GM21360 (cell line): ENCODE measurements at regions not wholly inside any gene's neighbourhood (a gene's known extent, or its start where the extent isn't known, plus 50 kb on each side); places are given as distances from the start of the nearest gene placed in this dataset.
"Not testable (repeated sequence)": the region's sequence is repeated elsewhere in the genome, so short reads cannot be mapped to it uniquely, and the experiment has no call there.

Experiments used
- ATAC-seq: cut with Tn5 transposase; IDR thresholded peaks from one replicate; pipeline ENCODE4 v1.9.1; 2021; ENCODE audit warnings: mild to moderate bottlenecking, moderate library complexity; ENCODE audit not compliant: unreplicated experiment

GRCh38 chr2:81395746-81396145 lies 1091.2 kb upstream of the LRRTM1 start:
- ATAC-seq: no peak

GRCh38 chr2:81389203-81389602 lies 1084.7 kb upstream of the LRRTM1 start:
- no peak for ATAC-seq

GRCh38 chr2:81363800-81364199 lies 1059.2 kb upstream of the LRRTM1 start:
- no peak for ATAC-seq

GRCh38 chr2:81362468-81362867 lies 1057.9 kb upstream of the LRRTM1 start:
- not testable (repeated sequence) for ATAC-seq

- no peak for ATAC-seq
Observed at GRCh38 chr2:81355436-81355835, 1050.9 kb upstream of the LRRTM1 start.

- no peak for ATAC-seq
Observed at GRCh38 chr2:81334046-81334445, 1029.5 kb upstream of the LRRTM1 start.

- ATAC-seq: no peak
Observed at GRCh38 chr2:81328968-81329367, 1024.4 kb upstream of the LRRTM1 start.

- no peak for ATAC-seq
Observed at GRCh38 chr2:81327911-81328310, 1023.4 kb upstream of the LRRTM1 start.

- ATAC-seq: no peak
Observed at GRCh38 chr2:81324046-81324445, 1019.5 kb upstream of the LRRTM1 start.

- no peak for ATAC-seq
Observed at GRCh38 chr2:81304154-81304830, 999.7 kb upstream of the LRRTM1 start.

GRCh38 chr2:81303321-81303720 lies 998.8 kb upstream of the LRRTM1 start:
- no peak for ATAC-seq

GRCh38 chr2:81299841-81300240 lies 995.3 kb upstream of the LRRTM1 start:
- ATAC-seq: no peak

- ATAC-seq: no peak
Observed at GRCh38 chr2:81290846-81291245, 986.3 kb upstream of the LRRTM1 start.

GRCh38 chr2:81283081-81283480 lies 978.5 kb upstream of the LRRTM1 start:
- no peak for ATAC-seq

GRCh38 chr2:81282151-81282769 lies 977.7 kb upstream of the LRRTM1 start:
- no peak for ATAC-seq

GRCh38 chr2:81276595-81276994 lies 972.0 kb upstream of the LRRTM1 start:
- no peak for ATAC-seq

- no peak for ATAC-seq
Observed at GRCh38 chr2:81266106-81266505, 961.6 kb upstream of the LRRTM1 start.

GRCh38 chr2:81263989-81264388 lies 959.4 kb upstream of the LRRTM1 start:
- ATAC-seq: no peak

GRCh38 chr2:81260320-81260719 lies 955.8 kb upstream of the LRRTM1 start:
- ATAC-seq: no peak

- no peak for ATAC-seq
Observed at GRCh38 chr2:81250270-81250669, 945.7 kb upstream of the LRRTM1 start.

- no peak for ATAC-seq
Observed at GRCh38 chr2:81249152-81249551, 944.6 kb upstream of the LRRTM1 start.

GRCh38 chr2:81247648-81248047 lies 943.1 kb upstream of the LRRTM1 start:
- no peak for ATAC-seq

GRCh38 chr2:81242501-81242900 lies 937.9 kb upstream of the LRRTM1 start:
- ATAC-seq: no peak
